Osteocyte (in vitro differentiated cells): ENCODE measurements at regions not wholly inside any gene's neighbourhood (a gene's known extent, or its start where the extent isn't known, plus 50 kb on each side); places are given as distances from the start of the nearest gene placed in this dataset.

Experiments used
- DNase-seq: peaks from one replicate; pipeline ENCODE4 v3.0.0; 2021; ENCODE audit warnings: mixed read lengths; ENCODE audit not compliant: unreplicated experiment; ENCODE audit errors: extremely low spot score
- H3K27ac Mint-ChIP-seq: one replicate; pipeline ENCODE4 v1.8.0; 2021; ENCODE audit warnings: mild to moderate bottlenecking, mixed read lengths; ENCODE audit not compliant: unreplicated experiment
- H3K27me3 Mint-ChIP-seq: one replicate; pipeline ENCODE4 v1.8.0; 2021; ENCODE audit warnings: mixed read lengths; ENCODE audit not compliant: unreplicated experiment
- H3K36me3 Mint-ChIP-seq: one replicate; pipeline ENCODE4 v1.8.0; 2021; ENCODE audit warnings: mixed read lengths; ENCODE audit not compliant: unreplicated experiment
- H3K4me1 Mint-ChIP-seq: one replicate; pipeline ENCODE4 v1.8.0; 2021; ENCODE audit warnings: mixed read lengths; ENCODE audit not compliant: unreplicated experiment
- H3K4me3 Mint-ChIP-seq: one replicate; pipeline ENCODE4 v1.8.0; 2021; ENCODE audit warnings: mild to moderate bottlenecking, moderate library complexity, mixed read lengths; ENCODE audit not compliant: unreplicated experiment
- H3K9me3 Mint-ChIP-seq: one replicate; pipeline ENCODE4 v1.8.0; 2021; ENCODE audit warnings: mixed read lengths; ENCODE audit not compliant: unreplicated experiment
- CTCF ChIP-seq: fragments of 200-600 bp; sonication (generic); IDR thresholded peaks from 2 replicates; pipeline ENCODE4 v1.5.0; 2021; ENCODE audit warnings: antibody characterized with exemption, mild to moderate bottlenecking, moderate library complexity

DNA sequence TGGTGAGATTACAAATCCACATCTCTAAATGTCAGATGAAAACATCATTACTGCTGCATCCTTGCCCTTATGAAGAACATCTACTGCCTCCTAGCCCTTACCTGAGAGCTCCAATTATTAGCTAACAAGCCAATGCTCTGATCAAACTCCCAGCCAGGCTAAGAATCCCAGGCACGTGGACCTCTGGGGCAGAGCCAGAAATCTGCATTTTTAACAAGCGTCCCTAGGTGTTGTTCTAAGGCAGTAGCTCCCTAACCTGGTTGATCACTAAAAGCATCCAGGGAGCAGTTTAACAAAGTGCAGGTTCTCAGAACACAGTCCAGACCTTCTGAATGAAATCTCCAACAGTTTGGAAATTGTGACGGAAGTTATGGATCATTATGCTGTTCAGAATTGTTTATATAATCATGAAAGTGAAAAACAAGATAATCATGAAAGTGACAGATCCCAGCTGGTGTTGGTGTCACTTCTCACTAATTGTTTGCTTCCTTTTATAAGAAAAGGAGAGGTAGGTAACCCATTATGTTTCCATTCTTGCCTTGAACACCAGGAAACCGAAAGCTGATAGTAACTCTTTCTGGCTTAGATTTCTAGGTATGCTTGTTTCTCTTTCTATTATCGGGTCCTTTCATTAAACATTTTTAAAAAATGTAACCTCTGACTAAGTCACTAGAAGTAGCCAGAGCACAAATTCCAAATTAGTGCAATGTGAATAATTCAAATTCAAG is 216.5 kb upstream of the NR4A3 start:
- Mint-ChIP-seq H3K4me3 (no peak overlapping the region), H3K27ac (no peak overlapping the region), H3K27me3 (peaks cover 19% of the 10 kb centered on the region), H3K36me3 (no peaks in the 10 kb centered on the region), H3K9me3 (no peaks in the 10 kb centered on the region), H3K4me1 (peaks cover 10% of the 10 kb centered on the region)
- DNase-seq, result no peak
- TF ChIP-seq CTCF, result no peak

- H3K27ac Mint-ChIP-seq, result no peak overlapping the region
- no peaks in the 10 kb centered on the region for H3K36me3 Mint-ChIP-seq
- TF ChIP-seq CTCF, result no peak
- no peak for DNase-seq
- no peak overlapping the region for H3K4me3 Mint-ChIP-seq
- peaks cover 10% of the 10 kb centered on the region for H3K4me1 Mint-ChIP-seq
- no peaks in the 10 kb centered on the region for H3K9me3 Mint-ChIP-seq
- H3K27me3 Mint-ChIP-seq, result peaks cover 19% of the 10 kb centered on the region
These were observed 215.4 kb upstream of the NR4A3 start for GRCh38 chr9:99606296-99606695.

DNA sequence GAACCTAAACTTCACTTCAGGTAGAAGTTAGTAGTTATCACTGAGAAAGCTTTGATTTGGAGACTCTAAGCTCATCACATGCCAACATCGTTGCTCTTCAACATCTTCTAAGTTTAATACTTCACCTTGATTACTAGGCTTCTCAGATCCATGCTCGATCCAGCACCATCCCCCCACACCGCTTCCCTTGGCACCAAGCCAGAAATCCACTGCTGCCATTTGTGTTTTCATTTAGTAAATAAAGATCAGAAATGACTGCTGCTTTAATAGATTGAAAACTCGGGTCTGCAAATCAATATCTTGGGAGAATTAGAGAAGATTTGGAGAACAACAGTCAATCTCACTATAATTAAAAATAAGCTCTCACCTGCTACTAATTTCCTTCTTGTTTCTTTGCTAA is 214.7 kb upstream of the NR4A3 start:
- Mint-ChIP-seq H3K4me1 (peaks cover 10% of the 10 kb centered on the region), H3K9me3 (no peaks in the 10 kb centered on the region), H3K4me3 (no peak overlapping the region), H3K27ac (no peak overlapping the region), H3K27me3 (peaks cover 19% of the 10 kb centered on the region), H3K36me3 (no peaks in the 10 kb centered on the region)
- DNase-seq, result no peak
- TF ChIP-seq CTCF, result no peak

DNA sequence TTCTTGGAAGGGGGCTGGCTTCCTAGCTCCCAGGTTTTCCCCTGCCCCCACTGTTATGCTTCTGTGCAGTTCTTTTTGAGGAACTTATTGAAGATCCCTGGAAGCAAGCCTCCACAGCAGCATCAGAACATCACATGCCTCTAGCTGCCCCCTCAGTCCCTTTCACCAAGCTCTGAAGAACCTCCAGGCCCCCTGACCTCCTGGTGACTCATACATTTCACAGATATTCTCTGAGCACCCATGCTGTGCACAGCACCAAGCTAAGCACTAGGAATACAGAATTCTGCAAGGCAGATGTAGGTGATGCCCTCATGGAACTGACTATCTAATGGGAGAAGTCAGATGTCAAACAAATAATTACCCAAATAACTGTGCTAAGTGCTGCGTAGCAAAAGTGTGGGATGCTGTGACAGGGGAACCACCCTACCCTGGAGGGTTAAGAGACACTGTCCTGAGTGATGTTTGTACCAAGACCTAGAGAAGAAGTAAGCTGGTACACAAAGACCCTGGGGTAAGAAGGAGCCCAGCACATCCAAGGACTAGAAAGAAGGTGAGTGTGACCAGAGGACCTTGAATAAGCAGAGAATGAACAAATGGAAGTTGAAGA is 213.7 kb upstream of the NR4A3 start:
- Mint-ChIP-seq H3K4me1 (peaks cover 10% of the 10 kb centered on the region), H3K36me3 (no peaks in the 10 kb centered on the region), H3K4me3 (no peak overlapping the region), H3K9me3 (no peaks in the 10 kb centered on the region), H3K27ac (no peak overlapping the region), H3K27me3 (peaks cover 14% of the 10 kb centered on the region)
- TF ChIP-seq CTCF, result no peak
- no peak for DNase-seq

DNA sequence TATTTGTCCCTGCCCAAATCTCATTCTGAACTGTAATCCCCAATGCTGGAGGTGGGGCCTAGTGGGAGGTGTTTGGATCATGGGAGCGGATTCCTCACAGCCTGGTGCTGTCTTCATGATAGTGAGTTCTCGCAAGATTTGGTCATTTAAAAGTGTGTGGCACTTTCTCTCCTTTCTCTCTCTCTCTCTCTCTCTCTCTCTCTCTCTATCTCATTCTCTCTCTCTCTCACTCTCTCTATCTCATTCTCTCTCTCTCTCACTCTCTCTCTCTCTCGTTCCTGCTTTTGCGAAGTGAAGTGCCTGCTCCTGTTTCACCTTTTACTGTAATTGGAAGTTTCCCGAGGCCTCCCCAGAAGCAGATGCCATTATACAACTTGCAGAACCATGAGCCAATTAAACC is 207.3 kb upstream of the NR4A3 start:
- H3K27me3 Mint-ChIP-seq, result peaks cover 6% of the 10 kb centered on the region
- no peak overlapping the region for H3K27ac Mint-ChIP-seq
- H3K4me3 Mint-ChIP-seq, result no peak overlapping the region
- no peaks in the 10 kb centered on the region for H3K9me3 Mint-ChIP-seq
- H3K4me1 Mint-ChIP-seq, result no peaks in the 10 kb centered on the region
- TF ChIP-seq CTCF, result no peak
- no peak for DNase-seq
- no peaks in the 10 kb centered on the region for H3K36me3 Mint-ChIP-seq
